CD14-positive monocyte (primary cell): ENCODE measurements at regions not wholly inside any gene's neighbourhood (a gene's known extent, or its start where the extent isn't known, plus 50 kb on each side); places are given as distances from the start of the nearest gene placed in this dataset.
"Not testable (repeated sequence)": the region's sequence is repeated elsewhere in the genome, so short reads cannot be mapped to it uniquely, and the experiment has no call there.

ENCODE experiments used
- DNase-seq, 3 donors: peaks; one replicate each; pipeline ENCODE4 v3.0.0-alpha.2; 2011 to 2022
- H2AFZ ChIP-seq: 2 replicates; pipeline ENCODE4 v1.6.0; 2012; ENCODE audit warnings: mild to moderate bottlenecking, low read depth, low read length, inconsistent platforms; ENCODE audit not compliant: insufficient read depth, poor library complexity, severe bottlenecking
- H3K27ac ChIP-seq, 2 donors: 1 replicate in 1 of 2; 2 replicates in 1 of 2; pipeline ENCODE4 v1.5.1; 2012 to 2013; ENCODE audit warnings: low read length in 2 of 2, control low read depth in 1 of 2, inconsistent platforms in 1 of 2, low read depth in 1 of 2, mild to moderate bottlenecking in 1 of 2
- H3K27me3 ChIP-seq, 2 donors: one replicate each; pipeline versions ENCODE4 v1.6.0 to v1.6.1; 2011 to 2013; ENCODE audit warnings: low read length in 2 of 2; ENCODE audit not compliant: control insufficient read depth in 2 of 2, insufficient read depth in 2 of 2
- H3K36me3 ChIP-seq, 2 donors: replicated peaks in 1 of 2; 1 replicate in 1 of 2; 2 replicates in 1 of 2; pipeline versions ENCODE4 v1.5.1 to v1.6.1; 2012 to 2013; ENCODE audit warnings: low read length in 2 of 2, control low read depth in 1 of 2, inconsistent platforms in 1 of 2, mild to moderate bottlenecking in 1 of 2; ENCODE audit not compliant: insufficient read depth in 2 of 2, control insufficient read depth in 1 of 2
- H3K4me1 ChIP-seq, 2 donors: 1 replicate in 1 of 2; 2 replicates in 1 of 2; pipeline versions ENCODE4 v1.5.1 to v1.6.1; 2012 to 2013; ENCODE audit warnings: low read length in 2 of 2, control low read depth in 1 of 2, inconsistent platforms in 1 of 2, mild to moderate bottlenecking in 1 of 2, moderate library complexity in 1 of 2; ENCODE audit not compliant: insufficient read depth in 2 of 2, control insufficient read depth in 1 of 2
- H3K4me2 ChIP-seq: replicated peaks from 2 replicates; pipeline ENCODE3; 2012; ENCODE audit warnings: low read length, moderate library complexity, mild to moderate bottlenecking; ENCODE audit not compliant: poor library complexity, severe bottlenecking; ENCODE audit errors: extremely low read depth
- H3K4me3 ChIP-seq, 3 experiments: fragments of 200-600 bp in 1 of 3; sonication (generic) in 1 of 3; replicated peaks in 1 of 3; 1 replicate in 2 of 3; 2 replicates in 1 of 3; pipeline ENCODE4 v1.5.1; 2011 to 2013; ENCODE audit warnings: low read length in 3 of 3, mild to moderate bottlenecking in 3 of 3, control low read depth in 2 of 3, low read depth in 2 of 3, inconsistent platforms in 1 of 3, moderate library complexity in 1 of 3
- H3K79me2 ChIP-seq: 2 replicates; pipeline ENCODE4 v1.6.0; 2012; ENCODE audit warnings: mild to moderate bottlenecking, control low read depth, inconsistent platforms, low read length, moderate library complexity; ENCODE audit not compliant: insufficient read depth
- H3K9ac ChIP-seq: 2 replicates; pipeline ENCODE4 v1.6.0; 2017; ENCODE audit warnings: low read length, mild to moderate bottlenecking; ENCODE audit not compliant: insufficient read depth, poor library complexity, severe bottlenecking
- H3K9me3 ChIP-seq, 2 donors: replicated peaks in 1 of 2; 1 replicate in 1 of 2; 2 replicates in 1 of 2; pipeline versions ENCODE4 v1.5.1 to v1.6.1; 2012 to 2013; ENCODE audit warnings: low read length in 2 of 2, control low read depth in 1 of 2; ENCODE audit not compliant: control insufficient read depth in 1 of 2, insufficient read depth in 1 of 2
- H4K20me1 ChIP-seq: 2 replicates; pipeline ENCODE4 v1.6.0; 2012; ENCODE audit warnings: mild to moderate bottlenecking, low read length, control low read depth, moderate library complexity; ENCODE audit not compliant: insufficient read depth
- H3K27ac Mint-ChIP-seq, 7 donors: one replicate each; pipeline ENCODE4 v1.8.0; 2020; ENCODE audit warnings: mild to moderate bottlenecking in 7 of 7, mixed read lengths in 7 of 7, moderate library complexity in 6 of 7, inconsistent platforms in 2 of 7
- H3K27me3 Mint-ChIP-seq, 3 donors: one replicate each; pipeline ENCODE4 v1.8.0; 2021 to 2022; ENCODE audit warnings: low read depth in 3 of 3, mild to moderate bottlenecking in 3 of 3, mixed read lengths in 3 of 3, moderate library complexity in 3 of 3, inconsistent platforms in 1 of 3
- H3K36me3 Mint-ChIP-seq, 2 donors: one replicate each; pipeline ENCODE4 v1.8.0; 2020; ENCODE audit warnings: mixed read lengths in 2 of 2, inconsistent platforms in 1 of 2, mild to moderate bottlenecking in 1 of 2
- H3K4me1 Mint-ChIP-seq: one replicate; pipeline ENCODE4 v1.8.0; 2020; ENCODE audit warnings: mild to moderate bottlenecking, mixed read lengths
- H3K4me3 Mint-ChIP-seq, 2 donors: one replicate each; pipeline ENCODE4 v1.8.0; 2020; ENCODE audit warnings: mild to moderate bottlenecking in 2 of 2, mixed read lengths in 2 of 2, moderate library complexity in 1 of 2
- H3K9me3 Mint-ChIP-seq, 7 donors: one replicate each; pipeline ENCODE4 v1.8.0; 2020 to 2022; ENCODE audit warnings: mixed read lengths in 7 of 7, mild to moderate bottlenecking in 6 of 7, moderate library complexity in 6 of 7, inconsistent platforms in 2 of 7
- WGBS: methylation state at CpG from one replicate; pipeline ENCODE4 v1.1.5; 2013; ENCODE audit warnings: missing lambda C conversion rate; ENCODE audit not compliant: insufficient coverage; 5-methylcytosine and 5-hydroxymethylcytosine counted together
- intact Hi-C, 2 donors: fragments of 100-400 bp; cut with micrococcal nuclease; formaldehyde crosslinking; loops; one replicate each; pipeline versions ENCODE4 v1.15.0 to v1.15.1; 2023

- H3K4me2 ChIP-seq, DNase-seq, intact Hi-C loops: not testable (repeated sequence)
These were observed 160.6 kb downstream of the POTEM start for GRCh38 chr14:19127664-19128435.

DNA sequence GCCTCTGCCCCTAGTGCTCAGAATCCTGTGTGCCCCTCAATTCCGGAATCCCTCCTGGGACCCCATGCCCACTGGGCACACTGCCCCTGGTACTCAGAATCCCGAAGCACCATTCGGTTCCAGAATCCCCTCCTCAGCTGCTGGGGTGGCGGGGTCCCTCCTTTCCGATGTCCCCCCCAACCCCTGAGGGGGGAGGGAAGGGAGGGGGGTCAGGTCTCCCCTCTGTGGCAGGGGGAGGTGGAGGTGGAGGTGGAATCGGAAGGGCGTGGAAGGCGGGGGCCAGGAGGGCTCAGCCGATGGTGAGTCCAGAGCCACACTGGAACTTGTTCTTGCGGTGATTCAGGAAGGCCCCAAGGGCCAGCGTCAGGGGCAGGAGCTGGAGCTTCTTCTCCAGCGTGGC lies 164.3 kb downstream of the POTEM start:
- H3K27me3 Mint-ChIP-seq, H3K9ac ChIP-seq, DNase-seq, H3K36me3 ChIP-seq, H3K27ac ChIP-seq, H4K20me1 ChIP-seq, H3K4me3 ChIP-seq, H3K4me3 Mint-ChIP-seq, H3K4me1 Mint-ChIP-seq, H3K27ac Mint-ChIP-seq, H3K36me3 Mint-ChIP-seq, H2AFZ ChIP-seq, H3K4me2 ChIP-seq, H3K4me1 ChIP-seq, intact Hi-C loops, H3K79me2 ChIP-seq, H3K9me3 Mint-ChIP-seq, H3K27me3 ChIP-seq, H3K9me3 ChIP-seq: not testable (repeated sequence)
- no CpG with 5 or more reads among the region's 12 CpGs for WGBS

More at GRCh38 chr14:19127664-19128435, 160.6 kb downstream of the POTEM start:
- not testable (repeated sequence) for H3K27me3 Mint-ChIP-seq, H3K9me3 ChIP-seq, H3K9ac ChIP-seq, H4K20me1 ChIP-seq, H3K36me3 Mint-ChIP-seq, H3K27ac Mint-ChIP-seq, H3K27ac ChIP-seq, H3K4me1 Mint-ChIP-seq, H3K9me3 Mint-ChIP-seq, H3K4me3 Mint-ChIP-seq, H3K79me2 ChIP-seq, H2AFZ ChIP-seq, H3K4me1 ChIP-seq, H3K4me3 ChIP-seq, H3K36me3 ChIP-seq, H3K27me3 ChIP-seq
- 100% methylated on average over 2 of the region's 10 CpGs for WGBS

GRCh38 chr14:19132013-19132835 lies 165.0 kb downstream of the POTEM start:
- not testable (repeated sequence) for H3K27me3 Mint-ChIP-seq

DNA sequence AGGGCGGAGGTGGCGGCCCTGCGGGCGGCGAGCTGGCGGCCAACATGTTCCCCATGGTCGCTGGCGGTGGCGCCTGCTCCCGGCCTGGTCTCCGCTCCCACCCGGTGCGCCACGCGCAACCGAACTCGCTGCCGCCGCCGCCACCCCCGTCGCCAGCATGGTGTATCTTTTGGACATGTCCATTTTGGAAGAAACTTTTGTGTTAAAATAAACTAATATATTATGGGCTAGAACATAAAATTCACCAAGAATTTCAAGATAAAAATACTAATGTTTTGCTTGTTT lies 165.5 kb downstream of the POTEM start:
- H3K27me3 ChIP-seq, intact Hi-C loops, H3K27me3 Mint-ChIP-seq, H3K9me3 ChIP-seq, H2AFZ ChIP-seq, H3K36me3 Mint-ChIP-seq, H3K4me1 Mint-ChIP-seq, H3K4me3 Mint-ChIP-seq, H3K27ac ChIP-seq, H3K27ac Mint-ChIP-seq, H3K9me3 Mint-ChIP-seq, H3K4me3 ChIP-seq, H4K20me1 ChIP-seq, DNase-seq, H3K79me2 ChIP-seq, H3K4me1 ChIP-seq, H3K9ac ChIP-seq, H3K36me3 ChIP-seq, H3K4me2 ChIP-seq: not testable (repeated sequence)
- WGBS = no CpG with 5 or more reads among the region's 22 CpGs

More at GRCh38 chr14:19132013-19132835, 165.0 kb downstream of the POTEM start:
- H3K79me2 ChIP-seq, H3K27ac ChIP-seq, intact Hi-C loops, H3K36me3 ChIP-seq, H3K36me3 Mint-ChIP-seq, H3K27ac Mint-ChIP-seq, H2AFZ ChIP-seq, H3K4me1 ChIP-seq, H3K9me3 ChIP-seq, H3K4me2 ChIP-seq, H4K20me1 ChIP-seq, H3K9me3 Mint-ChIP-seq, H3K27me3 ChIP-seq, H3K9ac ChIP-seq, H3K4me3 ChIP-seq, H3K4me3 Mint-ChIP-seq, DNase-seq, H3K4me1 Mint-ChIP-seq: not testable (repeated sequence)
- no CpG with 5 or more reads among the region's 45 CpGs for WGBS
